ENCODE measurements at regions not wholly inside any gene's neighbourhood (a gene's known extent, or its start where the extent isn't known, plus 50 kb on each side); places are given as distances from the start of the nearest gene placed in this dataset.
"Not testable (repeated sequence)": the region's sequence is repeated elsewhere in the genome, so short reads cannot be mapped to it uniquely, and the experiment has no call there.

GRCh38 chr11:66784575-66784974 is 55.6 kb upstream of the SPTBN2 start:
- CTCF ChIA-PET, result no interaction called here
- in situ Hi-C loops (cut with HindIII; ENCODE audit: low pct_unique_long_range_greater_than_20kb, low sequenced_read_pairs), result no loop called here
- intact Hi-C loops (cut with micrococcal nuclease; ENCODE audit: unreplicated experiment), result no loop called here
- ATAC-seq, result no peak
- Histone ChIP-seq H3K4me3 (ENCODE audit: low read depth in 2 of 2, low read length in 2 of 2) (no peak overlapping the region), H3K4me1 (ENCODE audit: control insufficient read depth, insufficient read depth, low read length) (peaks cover 18% of the 10 kb centered on the region), H3K9me3 (ENCODE audit: control insufficient read depth, insufficient read depth, low read depth, low read length) (no peaks in the 10 kb centered on the region), H3K27ac (ENCODE audit: low read length) (no peak overlapping the region), H3K27me3 (ENCODE audit: control insufficient read depth, insufficient read depth, low read length) (no peaks in the 10 kb centered on the region), H3K36me3 (ENCODE audit: control insufficient read depth, insufficient read depth, low read length) (no peaks in the 10 kb centered on the region)
- BruUV-seq (replicated peaks), result no TSS peak
- no peak for TF ChIP-seq SIN3A (IDR thresholded peaks at IDR 0.05; ENCODE audit: borderline replicate concordance, insufficient read depth, low read depth, low read length)
- TF ChIP-seq CTCF (IDR thresholded peaks at IDR 0.05), result no peak
- no peak for TF ChIP-seq TCF7L2 (IDR thresholded peaks at IDR 0.05; ENCODE audit: low read depth, low read length)
- no peak for DNase-seq (ENCODE audit: low read depth, low spot score)
- POLR2A ChIA-PET, result interaction anchor here (0.6 to 0.7 kb wide), 2 partner anchors 26 to 85 kb away, joined by 4 to 15 read pairs; no protein-coding TSS in a partner anchor

GRCh38 chr11:66782726-66783125 is 53.7 kb upstream of the SPTBN2 start:
- POLR2A ChIA-PET, result no interaction called here
- TF ChIP-seq SIN3A (IDR thresholded peaks at IDR 0.05; ENCODE audit: borderline replicate concordance, insufficient read depth, low read depth, low read length) (no peak), TCF7L2 (IDR thresholded peaks at IDR 0.05; ENCODE audit: low read depth, low read length) (no peak), POLR2AphosphoS5 (IDR thresholded peaks at IDR 0.05; ENCODE audit: low read depth, low read length) (no peak), CTCF (IDR thresholded peaks at IDR 0.05) (no peak), REST (IDR thresholded peaks at IDR 0.05; ENCODE audit: insufficient read depth in 1 of 2, low read depth in 2 of 2, low read length in 1 of 2) (no peak)
- no peak for DNase-seq (ENCODE audit: low read depth, low spot score)
- BruUV-seq (replicated peaks), result no TSS peak
- no peak overlapping the region for H3K27ac ChIP-seq (ENCODE audit: low read length)
- H3K4me3 ChIP-seq (ENCODE audit: low read depth in 2 of 2, low read length in 2 of 2), result no peak overlapping the region
- CTCF ChIA-PET, result no interaction called here
- in situ Hi-C loops (cut with HindIII; ENCODE audit: low pct_unique_long_range_greater_than_20kb, low sequenced_read_pairs) (no loop called here), intact Hi-C loops (cut with micrococcal nuclease; ENCODE audit: unreplicated experiment) (no loop called here)
- ATAC-seq, result no peak
- no peaks in the 10 kb centered on the region for H3K4me1 ChIP-seq (ENCODE audit: control insufficient read depth, insufficient read depth, low read length)
- H3K36me3 ChIP-seq (ENCODE audit: control insufficient read depth, insufficient read depth, low read length), result no peaks in the 10 kb centered on the region
- no peaks in the 10 kb centered on the region for H3K9me3 ChIP-seq (ENCODE audit: control insufficient read depth, insufficient read depth, low read depth, low read length)
- H3K27me3 ChIP-seq (ENCODE audit: control insufficient read depth, insufficient read depth, low read length), result no peaks in the 10 kb centered on the region

GRCh38 chr11:66779651-66780050 is 50.6 kb upstream of the SPTBN2 start:
- in situ Hi-C loops (cut with HindIII; ENCODE audit: low pct_unique_long_range_greater_than_20kb, low sequenced_read_pairs); H3K27ac ChIP-seq (ENCODE audit: low read length); ATAC-seq; H3K4me3 ChIP-seq (ENCODE audit: low read depth in 2 of 2, low read length in 2 of 2); CTCF ChIA-PET; POLR2A ChIA-PET; BruUV-seq (replicated peaks); DNase-seq (ENCODE audit: low read depth, low spot score); H3K4me1 ChIP-seq (ENCODE audit: control insufficient read depth, insufficient read depth, low read length); H3K9me3 ChIP-seq (ENCODE audit: control insufficient read depth, insufficient read depth, low read depth, low read length); H3K36me3 ChIP-seq (ENCODE audit: control insufficient read depth, insufficient read depth, low read length); H3K27me3 ChIP-seq (ENCODE audit: control insufficient read depth, insufficient read depth, low read length); intact Hi-C loops (cut with micrococcal nuclease; ENCODE audit: unreplicated experiment): not testable (repeated sequence)

Data from Panc1 (cell line).